Cardiac fibroblast (primary cell): ENCODE measurements at regions not wholly inside any gene's neighbourhood (a gene's known extent, or its start where the extent isn't known, plus 50 kb on each side); places are given as distances from the start of the nearest gene placed in this dataset.
"Not testable (repeated sequence)": the region's sequence is repeated elsewhere in the genome, so short reads cannot be mapped to it uniquely, and the experiment has no call there.

Experiments
- DNase-seq, 2 donors: peaks; one replicate each; pipeline versions ENCODE4 v3.0.0 to v3.0.0-alpha.2; 2010; ENCODE audit warnings: low read depth in 2 of 2
- H3K4me3 ChIP-seq, 2 donors: replicated peaks in 1 of 2; 1 replicate in 1 of 2; 2 replicates in 1 of 2; pipeline ENCODE4 v1.5.1; 2011; ENCODE audit warnings: low read depth in 2 of 2, low read length in 2 of 2, mild to moderate bottlenecking in 2 of 2, moderate library complexity in 1 of 2
- CTCF ChIP-seq: IDR thresholded peaks from one replicate; pipeline ENCODE4 v1.5.1; 2011; ENCODE audit warnings: low read depth, mild to moderate bottlenecking, low read length, inconsistent platforms

DNA sequence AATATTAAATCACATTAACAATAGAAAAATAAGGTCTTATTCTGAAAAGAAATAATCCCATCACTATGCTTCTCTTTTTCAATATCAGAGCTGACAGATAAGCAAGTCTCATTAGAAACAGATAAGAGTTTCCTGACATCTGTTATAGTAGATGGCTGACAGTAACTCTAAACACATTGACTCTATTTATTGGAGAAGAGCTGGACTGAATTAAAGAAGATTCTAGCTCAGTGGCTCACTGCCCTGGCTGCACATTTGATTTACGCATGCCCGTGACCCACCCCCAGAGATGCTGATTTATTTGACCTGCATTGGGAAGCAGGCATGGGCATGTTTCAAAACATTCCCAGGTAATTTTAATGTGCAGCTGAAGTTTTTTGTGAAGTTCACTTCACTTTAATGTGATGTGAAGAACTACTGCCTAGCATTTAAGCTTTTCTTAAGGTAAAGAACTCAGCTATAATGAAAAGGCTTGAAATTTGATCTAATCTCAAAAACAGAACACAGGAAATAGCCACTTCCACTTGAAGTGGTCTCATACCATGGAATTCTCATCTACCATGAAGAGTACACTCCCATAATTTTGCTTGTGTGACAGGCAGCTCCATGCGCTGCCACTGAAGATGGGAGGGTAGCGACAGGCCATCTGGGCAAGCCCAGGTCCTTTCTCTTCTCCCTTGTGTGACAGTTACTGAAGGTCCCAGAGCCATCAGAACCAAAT is 162.3 kb downstream of the TPBG start:
- no peak for TF ChIP-seq CTCF
- no peak overlapping the region for H3K4me3 ChIP-seq
- DNase-seq: no peak

DNA sequence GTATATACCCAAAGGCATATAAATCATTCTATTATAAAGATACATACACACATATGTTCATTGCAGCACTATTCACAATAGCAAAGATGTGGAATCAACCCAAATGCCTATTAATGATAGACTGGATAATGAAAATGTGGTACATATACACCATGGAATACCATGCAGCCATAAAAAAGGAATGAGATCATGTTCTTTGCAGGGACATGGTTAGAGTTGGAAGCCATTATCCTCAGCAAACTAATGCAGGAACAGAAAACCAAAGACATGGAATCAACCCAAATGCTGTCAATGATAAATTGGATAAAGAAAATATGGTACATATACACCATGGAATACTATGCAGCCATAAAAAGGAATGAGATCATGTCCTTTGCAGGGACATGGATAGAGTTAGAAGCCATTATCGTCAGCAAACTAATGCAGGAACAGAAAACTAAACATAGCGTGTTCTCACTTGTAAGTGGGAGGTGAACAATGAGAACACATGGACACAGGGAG is 166.4 kb downstream of the TPBG start:
- DNase-seq: not testable (repeated sequence)

DNA sequence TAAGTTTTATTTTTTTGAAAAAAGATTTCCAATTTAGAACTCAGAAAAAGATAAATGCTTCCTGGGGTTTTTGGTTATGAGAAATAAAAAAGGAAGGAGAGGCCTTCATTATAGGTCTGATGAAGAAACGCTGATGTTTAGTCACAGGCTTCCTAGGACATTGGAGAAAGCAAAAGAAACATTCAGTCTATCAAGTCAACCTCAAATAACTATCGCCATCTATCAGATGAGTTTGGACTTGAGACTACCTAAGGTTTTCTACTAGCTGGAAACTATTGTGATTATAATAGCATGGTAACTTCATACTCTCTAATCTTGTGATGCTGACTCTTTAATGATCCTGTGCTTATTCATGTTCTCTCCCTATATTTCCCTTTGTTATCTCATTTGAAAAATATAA is 171.3 kb downstream of the TPBG start:
- TF ChIP-seq CTCF: no peak
- no peak overlapping the region for H3K4me3 ChIP-seq
- DNase-seq: peak in 1 of 2 donors; percentile 13

More for the DNA sequence above, 166.4 kb downstream of the TPBG start:
- H3K4me3 ChIP-seq: not testable (repeated sequence)

DNA sequence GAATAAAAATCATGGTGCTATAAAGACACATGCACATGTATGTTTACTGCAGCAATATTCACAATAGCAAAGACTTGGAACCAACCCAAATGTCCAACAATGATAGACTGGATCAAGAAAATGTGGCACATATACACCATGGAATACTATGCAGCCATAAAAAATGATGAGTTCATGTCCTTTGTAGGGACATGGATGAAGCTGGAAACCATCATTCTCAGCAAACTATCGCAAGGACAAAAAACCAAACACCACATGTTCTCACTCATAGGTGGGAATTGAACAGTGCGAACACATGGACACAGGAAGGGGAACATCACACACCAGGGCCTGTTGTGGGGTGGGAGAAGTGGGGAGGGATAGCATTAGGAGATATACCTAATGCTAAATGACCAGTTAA is 185.9 kb downstream of the TPBG start:
- DNase-seq, H3K4me3 ChIP-seq: not testable (repeated sequence)

- not testable (repeated sequence) for H3K4me3 ChIP-seq, DNase-seq
Observed at GRCh38 chr6:82551311-82551710, 187.7 kb downstream of the TPBG start.

GRCh38 chr6:82551831-82552230 is 188.2 kb downstream of the TPBG start:
- TF ChIP-seq CTCF: no peak
- H3K4me3 ChIP-seq: no peak overlapping the region
- no peak for DNase-seq

GRCh38 chr6:82553863-82554531 is 190.4 kb downstream of the TPBG start:
- no peak overlapping the region for H3K4me3 ChIP-seq
- DNase-seq: no peak
- TF ChIP-seq CTCF: no peak

DNA sequence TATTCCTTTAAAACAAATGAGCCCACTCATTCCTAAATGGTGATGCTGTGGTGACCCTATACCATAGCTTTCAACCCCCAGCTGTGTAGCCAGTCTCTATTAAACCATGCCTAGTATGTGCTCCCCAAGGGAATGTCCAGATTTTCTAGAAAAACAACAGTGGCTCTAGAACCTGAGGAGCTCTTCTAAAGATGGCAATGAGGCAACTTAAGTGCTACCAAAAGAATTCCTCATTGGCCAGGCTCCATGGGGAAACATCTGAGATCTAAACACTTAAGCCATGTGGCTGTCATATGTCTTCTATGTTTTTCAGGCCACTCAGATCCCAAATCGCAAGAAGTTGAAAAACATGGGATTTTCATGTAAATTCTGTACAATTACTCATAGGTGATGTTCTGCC is 191.0 kb downstream of the TPBG start:
- no peak overlapping the region for H3K4me3 ChIP-seq

More for the DNA sequence above, 191.0 kb downstream of the TPBG start:
- TF ChIP-seq CTCF: no peak
- peak in 1 of 2 donors; percentile 33 for DNase-seq
